A549 (cell line): ENCODE measurements at regions not wholly inside any gene's neighbourhood (a gene's known extent, or its start where the extent isn't known, plus 50 kb on each side); places are given as distances from the start of the nearest gene placed in this dataset.

ENCODE experiments used
- ATAC-seq, 2 experiments: fragments of 200-7000 bp in 1 of 2; fragments of >200 bp in 1 of 2; cut with Nextera tagmentation in 1 of 2; cut with Tn5 transposase in 1 of 2; 3 replicates each; pipeline versions ENCODE4 v1.8.0 to v1.9.1; 2018 to 2020; ENCODE audit warnings: mild to moderate bottlenecking in 1 of 2, moderate library complexity in 1 of 2
- CTCF ChIA-PET: fragments of 300-600 bp; sonication (Branson Sonifier 250); formaldehyde crosslinking; extraction: SDS; loops from one replicate; lab custom pipeline; 2021; ENCODE audit warnings: antibody characterized with exemption, inconsistent platforms; lab: Yijun Ruan, JAX
- POLR2A ChIA-PET: fragments of 350-600 bp; formaldehyde crosslinking; extraction: SDS; loops from one replicate; lab custom pipeline; 2021; ENCODE audit warnings: antibody characterized with exemption, inconsistent platforms; lab: Yijun Ruan, JAX
- DNase-seq, 2 experiments: peaks; one replicate each; pipeline versions ENCODE4 v3.0.0 to v3.0.0-alpha.2; 2011 to 2016; ENCODE audit warnings: low read depth in 1 of 2, low spot score in 1 of 2
- FAIRE-seq: peaks from 2 replicates; lab custom pipeline; 2011; peaks lifted over from hg19 to GRCh38; lab: Jason Lieb, UNC
- H3K27ac ChIP-seq, 2 experiments: fragments of >200 bp; sonication (Bioruptor Twin); formaldehyde crosslinking; 3 replicates each; pipeline ENCODE4 v1.5.1; 2016 to 2017
- H3K4me1 ChIP-seq: fragments of >200 bp; sonication (Bioruptor Twin); formaldehyde crosslinking; 3 replicates; pipeline ENCODE4 v1.6.1; 2016
- H3K4me2 ChIP-seq: fragments of >200 bp; sonication (Bioruptor Twin); formaldehyde crosslinking; 3 replicates; pipeline ENCODE4 v1.6.1; 2016
- H3K4me3 ChIP-seq: fragments of >200 bp; sonication (Bioruptor Twin); formaldehyde crosslinking; 3 replicates; pipeline ENCODE4 v1.5.1; 2016
- H3K9me3 ChIP-seq: fragments of >200 bp; sonication (Bioruptor Twin); formaldehyde crosslinking; 3 replicates; pipeline ENCODE4 v1.6.1; 2016
- BCL3 ChIP-seq: fragments of >200 bp; sonication (Bioruptor Twin); formaldehyde crosslinking; IDR thresholded peaks from 3 replicates; pipeline ENCODE4 v1.6.1; 2016
- CBX8 ChIP-seq: fragments of 200-600 bp; sonication (generic); IDR thresholded peaks from 2 replicates; pipeline ENCODE4 v1.6.1; 2016
- CEBPB ChIP-seq, 2 experiments: fragments of >200 bp in 1 of 2; sonication (Bioruptor Twin) in 1 of 2; formaldehyde crosslinking in 1 of 2; IDR thresholded peaks; 2 replicates each; pipeline ENCODE4 v1.6.1; 2012 to 2016
- CHD2 ChIP-seq: fragments of 150-350 bp; IDR thresholded peaks from 2 replicates; pipeline ENCODE4 v1.6.1; 2014; ENCODE audit warnings: low read length; ENCODE audit not compliant: partially characterized antibody
- CTCF ChIP-seq: fragments of >200 bp; sonication (Bioruptor Twin); formaldehyde crosslinking; IDR thresholded peaks from 3 replicates; pipeline ENCODE4 v1.5.1; 2016
- FOSL2 ChIP-seq, 2 experiments: fragments of 450-650 bp in 1 of 2; fragments of >200 bp in 1 of 2; sonication (Bioruptor Twin) in 1 of 2; formaldehyde crosslinking; IDR thresholded peaks; 2 replicates each; pipeline versions ENCODE4 v1.5.0 to v1.6.1; 2016 to 2020; ENCODE audit warnings: mild to moderate bottlenecking in 1 of 2, moderate library complexity in 1 of 2
- FOXS1 ChIP-seq: fragments of 250-450 bp; sonication (Bioruptor Pico); IDR thresholded peaks from 2 replicates; pipeline ENCODE4 v1.5.0; 2020; ENCODE audit warnings: mild to moderate bottlenecking, moderate library complexity
- GATA3 ChIP-seq: IDR thresholded peaks from 2 replicates; pipeline ENCODE4 v1.6.1; 2012; ENCODE audit warnings: borderline replicate concordance
- HEYL ChIP-seq: fragments of 250-450 bp; sonication (Bioruptor Pico); IDR thresholded peaks from 2 replicates; pipeline ENCODE4 v1.8.0; 2021; ENCODE audit warnings: mild to moderate bottlenecking, moderate library complexity
- HOXB13 ChIP-seq: fragments of 250-450 bp; sonication (Bioruptor Pico); IDR thresholded peaks from 2 replicates; pipeline ENCODE4 v1.5.0; 2020; ENCODE audit warnings: low read depth, mild to moderate bottlenecking, moderate library complexity
- JUN ChIP-seq, 2 experiments: fragments of >200 bp; sonication (Bioruptor Twin); formaldehyde crosslinking; IDR thresholded peaks; 2 replicates in 1 of 2; 3 replicates in 1 of 2; pipeline ENCODE4 v1.6.1; 2016 to 2017
- JUNB ChIP-seq: fragments of >200 bp; sonication (Bioruptor Twin); formaldehyde crosslinking; IDR thresholded peaks from 2 replicates; pipeline ENCODE4 v1.6.1; 2016
- KDM5A ChIP-seq: fragments of 200-600 bp; sonication (generic); IDR thresholded peaks from 2 replicates; pipeline ENCODE4 v1.6.1; 2016; ENCODE audit warnings: antibody characterized with exemption, mild to moderate bottlenecking
- MAFK ChIP-seq: fragments of 450-650 bp; IDR thresholded peaks from 2 replicates; pipeline ENCODE4 v1.6.1; 2014; ENCODE audit not compliant: partially characterized antibody
- MAX ChIP-seq: IDR thresholded peaks from 2 replicates; pipeline ENCODE4 v1.6.1; 2012
- NPAS2 ChIP-seq: fragments of 250-450 bp; sonication (Bioruptor Pico); IDR thresholded peaks from 2 replicates; pipeline ENCODE4 v1.8.0; 2022; ENCODE audit warnings: mild to moderate bottlenecking, moderate library complexity, borderline replicate concordance
- POLR2AphosphoS2 ChIP-seq: conservative IDR thresholded peaks from 2 replicates; pipeline ENCODE4 v1.6.1; 2012; ENCODE audit warnings: low read length, improper control_type of control experiment, inconsistent platforms
- RAD21 ChIP-seq, 2 experiments: fragments of >200 bp in 1 of 2; sonication (Bioruptor Twin) in 1 of 2; formaldehyde crosslinking in 1 of 2; IDR thresholded peaks in 1 of 2; conservative IDR thresholded peaks in 1 of 2; 2 replicates in 1 of 2; 3 replicates in 1 of 2; pipeline ENCODE4 v1.6.1; 2012 to 2018; ENCODE audit warnings: inconsistent platforms in 1 of 2
- RARB ChIP-seq: fragments of 250-450 bp; sonication (Bioruptor Pico); IDR thresholded peaks from 2 replicates; pipeline ENCODE4 v1.8.0; 2021; ENCODE audit warnings: mild to moderate bottlenecking, moderate library complexity
- RCOR1 ChIP-seq: fragments of 150-350 bp; IDR thresholded peaks from 2 replicates; pipeline ENCODE4 v1.6.1; 2014; ENCODE audit warnings: antibody characterized with exemption, low read length, low read depth
- RNF2 ChIP-seq: fragments of 200-600 bp; sonication (generic); IDR thresholded peaks from 2 replicates; pipeline ENCODE4 v1.6.1; 2016; ENCODE audit warnings: low read depth, mild to moderate bottlenecking, antibody characterized with exemption, moderate library complexity, borderline replicate concordance
- SREBF2 ChIP-seq: fragments of 450-650 bp; IDR thresholded peaks from 2 replicates; pipeline ENCODE4 v1.6.1; 2014; ENCODE audit warnings: mild to moderate bottlenecking, moderate library complexity
- TFCP2L1 ChIP-seq: fragments of 250-450 bp; sonication (Bioruptor Pico); IDR thresholded peaks from 2 replicates; pipeline ENCODE4 v1.5.0; 2021; ENCODE audit warnings: mild to moderate bottlenecking
- ZC3H11A ChIP-seq: fragments of 450-650 bp; IDR thresholded peaks from 2 replicates; pipeline ENCODE4 v1.6.1; 2014; ENCODE audit warnings: antibody characterized with exemption, mild to moderate bottlenecking
- ZNF302 ChIP-seq: fragments of 250-450 bp; sonication (Bioruptor Pico); IDR thresholded peaks from 2 replicates; pipeline ENCODE4 v1.9.0; 2021; ENCODE audit warnings: inconsistent platforms, mild to moderate bottlenecking, moderate library complexity
- ZSCAN20 ChIP-seq: fragments of 250-450 bp; sonication (Bioruptor Pico); IDR thresholded peaks from 2 replicates; pipeline ENCODE4 v1.8.0; 2022; ENCODE audit warnings: mild to moderate bottlenecking, moderate library complexity
- WGBS: methylation state at CpG from one replicate; pipeline ENCODE4 v1.1.6; 2017; ENCODE audit errors: missing lambda C conversion rate; 5-methylcytosine and 5-hydroxymethylcytosine counted together

- Histone ChIP-seq H3K9me3 (no peaks in the 10 kb centered on the region), H3K27ac (peak overlapping the region; percentile 46 to 57; a peak in 5 of 6 replicates), H3K4me2 (peak overlapping the region; percentile 76), H3K4me3 (peak overlapping the region; percentile 28; the same call in 2 of the 3 replicates), H3K4me1 (peaks cover 18% of the 10 kb centered on the region)
- peak in 1 of 2 experiments; percentile 59 for DNase-seq
- POLR2A ChIA-PET, result no interaction called here
- ATAC-seq, result peak; percentile 73 to 90
- FAIRE-seq, result no peak
- TF ChIP-seq ZNF302 (CRISPR knock-in tag) (no peak), CEBPB (IDR thresholded peaks at IDR 0.05) (peak; percentile 56 to 60; a peak in 3 of 4 replicates), JUN (IDR thresholded peaks at IDR 0.05) (peak; percentile 21 to 50; a peak in 2 of 5 replicates), MAFK (peak; percentile 60), JUNB (peak; percentile 68), RNF2 (no peak), KDM5A (no peak), BCL3 (peak; percentile 20; the same call in 1 of the 3 replicates), FOSL2 (IDR thresholded peaks at IDR 0.05) (peak; percentile 14; the same call in 1 of the 2 replicates), FOSL2 (CRISPR knock-in tag; IDR thresholded peaks at IDR 0.05) (peak; percentile 56), GATA3 (peak; percentile 54; the same call in 1 of the 2 replicates)
- TF ChIP-seq, all 56 proteins: peak for 7
- CTCF ChIA-PET, result interaction anchor here (0.6 kb wide), 1 partner anchor 10 kb away, joined by 3 read pairs; no protein-coding TSS in a partner anchor
- 16% methylated on average over 10 of the region's 10 CpGs for WGBS
Measured at GRCh38 chr13:50365408-50366391, 350.5 kb downstream of the KCNRG start.

GRCh38 chr13:50366488-50367174 is 351.4 kb downstream of the KCNRG start:
- Histone ChIP-seq H3K4me3 (no peak overlapping the region), H3K9me3 (no peaks in the 10 kb centered on the region)
- TF ChIP-seq FOXS1 (CRISPR knock-in tag) (no peak), CTCF (no peak), RARB (CRISPR knock-in tag) (no peak), RCOR1 (no peak), ZSCAN20 (CRISPR knock-in tag) (no peak), TFCP2L1 (no peak), SREBF2 (no peak), RNF2 (no peak), CHD2 (no peak), JUNB (no peak), MAX (no peak), GATA3 (no peak), HOXB13 (no peak), ZC3H11A (no peak), CBX8 (no peak), NPAS2 (CRISPR knock-in tag) (no peak), HEYL (no peak), POLR2AphosphoS2 (no peak), RAD21 (conservative IDR thresholded peaks at IDR 0.05 in 1 of 2, IDR thresholded peaks at IDR 0.05 in 1 of 2) (no peak)
- TF ChIP-seq, all 56 proteins: peak for 0
- FAIRE-seq (no peak), ATAC-seq (peak in 1 of 2 experiments; percentile 26; a peak in 1 of 6 replicates), DNase-seq (no peak)
- 53% methylated on average over 6 of the region's 6 CpGs for WGBS
- peak overlapping the region; percentile 76 for H3K4me2 ChIP-seq
- H3K27ac ChIP-seq, result peak overlapping the region; percentile 46 to 57; a peak in 4 of 6 replicates
- CTCF ChIA-PET, result interaction anchor here (1.0 kb wide), 1 partner anchor 23 kb away, joined by 3 read pairs; no protein-coding TSS in a partner anchor
- POLR2A ChIA-PET, result no interaction called here
- peaks cover 18% of the 10 kb centered on the region for H3K4me1 ChIP-seq
